ENCODE measurements at regions not wholly inside any gene's neighbourhood (a gene's known extent, or its start where the extent isn't known, plus 50 kb on each side); places are given as distances from the start of the nearest gene placed in this dataset.

GRCh38 chr1:193762236-193762635 is 575.8 kb upstream of the B3GALT2 start:
- no peak for TF ChIP-seq POLR2A (IDR thresholded peaks at IDR 0.05)
- TF ChIP-seq, protein P1, sequence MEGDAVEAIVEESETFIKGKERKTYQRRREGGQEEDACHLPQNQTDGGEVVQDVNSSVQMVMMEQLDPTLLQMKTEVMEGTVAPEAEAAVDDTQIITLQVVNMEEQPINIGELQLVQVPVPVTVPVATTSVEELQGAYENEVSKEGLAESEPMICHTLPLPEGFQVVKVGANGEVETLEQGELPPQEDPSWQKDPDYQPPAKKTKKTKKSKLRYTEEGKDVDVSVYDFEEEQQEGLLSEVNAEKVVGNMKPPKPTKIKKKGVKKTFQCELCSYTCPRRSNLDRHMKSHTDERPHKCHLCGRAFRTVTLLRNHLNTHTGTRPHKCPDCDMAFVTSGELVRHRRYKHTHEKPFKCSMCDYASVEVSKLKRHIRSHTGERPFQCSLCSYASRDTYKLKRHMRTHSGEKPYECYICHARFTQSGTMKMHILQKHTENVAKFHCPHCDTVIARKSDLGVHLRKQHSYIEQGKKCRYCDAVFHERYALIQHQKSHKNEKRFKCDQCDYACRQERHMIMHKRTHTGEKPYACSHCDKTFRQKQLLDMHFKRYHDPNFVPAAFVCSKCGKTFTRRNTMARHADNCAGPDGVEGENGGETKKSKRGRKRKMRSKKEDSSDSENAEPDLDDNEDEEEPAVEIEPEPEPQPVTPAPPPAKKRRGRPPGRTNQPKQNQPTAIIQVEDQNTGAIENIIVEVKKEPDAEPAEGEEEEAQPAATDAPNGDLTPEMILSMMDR (IDR thresholded peaks at IDR 0.05): no peak

Data from heart left ventricle (tissue), 13 donors.